GM12891 (cell line): ENCODE measurements at regions not wholly inside any gene's neighbourhood (a gene's known extent, or its start where the extent isn't known, plus 50 kb on each side); places are given as distances from the start of the nearest gene placed in this dataset.

ENCODE experiments used
- POLR2A ChIP-seq: IDR thresholded peaks from 2 replicates; pipeline ENCODE4 v1.6.1; 2011; ENCODE audit warnings: low read depth, low read length, control low read depth
- TAF1 ChIP-seq: IDR thresholded peaks from 2 replicates; pipeline ENCODE4 v1.6.1; 2011; ENCODE audit warnings: low read depth, low read length, control low read depth

DNA sequence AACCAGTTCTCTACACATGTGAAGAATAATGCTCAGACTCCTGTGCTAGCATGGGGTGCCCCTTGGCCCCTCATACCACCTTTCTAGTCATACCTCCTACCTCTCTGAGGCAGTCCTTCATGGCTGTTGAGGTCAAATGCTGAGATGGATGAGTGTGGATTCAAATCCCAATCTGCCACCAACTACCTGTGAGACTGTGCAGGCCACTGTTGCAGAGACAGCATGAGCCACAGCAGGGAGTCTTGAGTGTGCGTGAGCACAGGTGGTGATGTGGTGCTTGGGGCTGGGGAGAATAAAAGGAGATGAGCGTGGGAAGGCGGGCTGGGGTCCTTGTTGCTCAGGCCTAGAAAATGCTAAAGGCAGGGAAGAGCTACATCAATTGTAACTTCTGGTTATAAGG is 218.0 kb upstream of the E2F8 start:
- TF ChIP-seq POLR2A (no peak), TAF1 (no peak)
